HuH-7.5 (cell line): ENCODE measurements at regions not wholly inside any gene's neighbourhood (a gene's known extent, or its start where the extent isn't known, plus 50 kb on each side); places are given as distances from the start of the nearest gene placed in this dataset.
"Not testable (repeated sequence)": the region's sequence is repeated elsewhere in the genome, so short reads cannot be mapped to it uniquely, and the experiment has no call there.

Source experiments
- DNase-seq: peaks from one replicate; pipeline ENCODE4 v3.0.0; 2011; ENCODE audit warnings: low spot score

- no peak for DNase-seq
These were observed 122.0 kb downstream of the GLUD2 start for GRCh38 chrX:121169099-121170035.

GRCh38 chrX:121172703-121173102 is 125.3 kb downstream of the GLUD2 start:
- no peak for DNase-seq

- no peak for DNase-seq
These were observed 132.6 kb downstream of the GLUD2 start for GRCh38 chrX:121179972-121180371.

GRCh38 chrX:121191779-121192178 is 144.4 kb downstream of the GLUD2 start:
- DNase-seq: no peak

GRCh38 chrX:121195719-121196118 is 148.3 kb downstream of the GLUD2 start:
- no peak for DNase-seq

GRCh38 chrX:121196872-121197444 is 149.5 kb downstream of the GLUD2 start:
- DNase-seq: not testable (repeated sequence)

- DNase-seq: no peak
These were observed 161.2 kb downstream of the GLUD2 start for GRCh38 chrX:121208563-121208962.

GRCh38 chrX:121216641-121217374 is 169.4 kb downstream of the GLUD2 start:
- DNase-seq: no peak

GRCh38 chrX:121221322-121221977 is 174.0 kb downstream of the GLUD2 start:
- no peak for DNase-seq

- no peak for DNase-seq
These were observed 180.5 kb downstream of the GLUD2 start for GRCh38 chrX:121227888-121228287.

GRCh38 chrX:121231566-121232358 is 184.4 kb downstream of the GLUD2 start:
- no peak for DNase-seq

- no peak for DNase-seq
These were observed 188.6 kb downstream of the GLUD2 start for GRCh38 chrX:121236040-121236439.

GRCh38 chrX:121238093-121238492 is 190.7 kb downstream of the GLUD2 start:
- no peak for DNase-seq

GRCh38 chrX:121244511-121244910 is 197.1 kb downstream of the GLUD2 start:
- DNase-seq: no peak

GRCh38 chrX:121245763-121246162 is 198.4 kb downstream of the GLUD2 start:
- no peak for DNase-seq

- DNase-seq: no peak
These were observed 206.9 kb downstream of the GLUD2 start for GRCh38 chrX:121254336-121254735.

- no peak for DNase-seq
These were observed 209.2 kb downstream of the GLUD2 start for GRCh38 chrX:121256647-121257046.

- no peak for DNase-seq
These were observed 211.1 kb downstream of the GLUD2 start for GRCh38 chrX:121258545-121258944.

GRCh38 chrX:121259170-121259569 is 211.8 kb downstream of the GLUD2 start:
- no peak for DNase-seq

- DNase-seq: no peak
These were observed 213.3 kb downstream of the GLUD2 start for GRCh38 chrX:121260596-121261240.

- no peak for DNase-seq
These were observed 236.5 kb downstream of the GLUD2 start for GRCh38 chrX:121283921-121284320.
